Stimulated activated CD4-positive, alpha-beta T cell treated with anti-CD3 and anti-CD28 coated beads, Interleukin-2, amount 100 ng/mL, for 24 hours (primary cell): ENCODE measurements at regions not wholly inside any gene's neighbourhood (a gene's known extent, or its start where the extent isn't known, plus 50 kb on each side); places are given as distances from the start of the nearest gene placed in this dataset.
"Not testable (repeated sequence)": the region's sequence is repeated elsewhere in the genome, so short reads cannot be mapped to it uniquely, and the experiment has no call there.

Experiments used
- DNase-seq, 2 donors: peaks; one replicate each; pipeline ENCODE4 v3.0.0-alpha.2; 2020

GRCh38 chr10:29784175-29784773 lies 149.5 kb upstream of the SVIL start:
- no peak for DNase-seq

GRCh38 chr10:29783201-29783947 lies 148.6 kb upstream of the SVIL start:
- no peak for DNase-seq

GRCh38 chr10:29780639-29781038 lies 145.9 kb upstream of the SVIL start:
- DNase-seq: no peak

GRCh38 chr10:29780096-29780495 lies 145.3 kb upstream of the SVIL start:
- DNase-seq: no peak

- no peak for DNase-seq
Measured at GRCh38 chr10:29776246-29776645, 141.5 kb upstream of the SVIL start.

- DNase-seq: no peak
Measured at GRCh38 chr10:29774475-29774874, 139.7 kb upstream of the SVIL start.

- DNase-seq: no peak
Measured at GRCh38 chr10:29773675-29774091, 138.9 kb upstream of the SVIL start.

GRCh38 chr10:29772403-29772802 lies 137.6 kb upstream of the SVIL start:
- DNase-seq: no peak

- no peak for DNase-seq
Measured at GRCh38 chr10:29771376-29771775, 136.6 kb upstream of the SVIL start.

GRCh38 chr10:29769277-29769676 lies 134.5 kb upstream of the SVIL start:
- DNase-seq: not testable (repeated sequence)

- no peak for DNase-seq
Measured at GRCh38 chr10:29767968-29768367, 133.2 kb upstream of the SVIL start.

- no peak for DNase-seq
Measured at GRCh38 chr10:29766753-29767152, 132.0 kb upstream of the SVIL start.

GRCh38 chr10:29765330-29765729 lies 130.6 kb upstream of the SVIL start:
- DNase-seq: no peak

- no peak for DNase-seq
Measured at GRCh38 chr10:29763396-29763795, 128.6 kb upstream of the SVIL start.

- no peak for DNase-seq
Measured at GRCh38 chr10:29761916-29762315, 127.1 kb upstream of the SVIL start.

GRCh38 chr10:29760138-29760900 lies 125.5 kb upstream of the SVIL start:
- no peak for DNase-seq

- DNase-seq: no peak
Measured at GRCh38 chr10:29757551-29758297, 123.0 kb upstream of the SVIL start.

- no peak for DNase-seq
Measured at GRCh38 chr10:29756451-29756850, 121.7 kb upstream of the SVIL start.

GRCh38 chr10:29753283-29753682 lies 118.5 kb upstream of the SVIL start:
- no peak for DNase-seq

- no peak for DNase-seq
Measured at GRCh38 chr10:29751684-29752083, 116.9 kb upstream of the SVIL start.

GRCh38 chr10:29751240-29751639 lies 116.5 kb upstream of the SVIL start:
- DNase-seq: no peak

- DNase-seq: no peak
Measured at GRCh38 chr10:29749150-29749549, 114.4 kb upstream of the SVIL start.

GRCh38 chr10:29748109-29748650 lies 113.4 kb upstream of the SVIL start:
- no peak for DNase-seq
